Tibial nerve (tissue), 4 donors: ENCODE measurements at regions not wholly inside any gene's neighbourhood (a gene's known extent, or its start where the extent isn't known, plus 50 kb on each side); places are given as distances from the start of the nearest gene placed in this dataset.

Source experiments
- DNase-seq, 2 donors: peaks; one replicate each; pipeline ENCODE4 v3.0.0-alpha.2; 2019; ENCODE audit warnings: low spot score in 2 of 2
- H3K27ac ChIP-seq, 4 donors: fragments of 200-600 bp; sonication (generic) in 3 of 4; one replicate each; pipeline ENCODE4 v1.5.1; 2017 to 2019; ENCODE audit warnings: mild to moderate bottlenecking in 1 of 4
- H3K27me3 ChIP-seq, 2 donors: fragments of 200-600 bp; sonication (generic) in 1 of 2; one replicate each; pipeline versions ENCODE4 v1.5.1 to v1.6.0; 2017 to 2019
- H3K36me3 ChIP-seq, 3 donors: fragments of 200-600 bp; sonication (generic); one replicate each; pipeline ENCODE4 v1.5.1; 2018 to 2019
- H3K4me1 ChIP-seq, 4 donors: fragments of 200-600 bp; sonication (generic) in 3 of 4; one replicate each; pipeline ENCODE4 v1.5.1; 2017 to 2019
- H3K4me3 ChIP-seq, 4 donors: fragments of 200-600 bp; sonication (generic) in 3 of 4; one replicate each; pipeline ENCODE4 v1.5.1; 2017 to 2019; ENCODE audit warnings: mild to moderate bottlenecking in 1 of 4, moderate library complexity in 1 of 4
- H3K9me3 ChIP-seq, 4 donors: fragments of 200-600 bp; sonication (generic) in 3 of 4; one replicate each; pipeline ENCODE4 v1.5.1; 2017 to 2019
- CTCF ChIP-seq, 5 experiments: fragments of 200-600 bp in 3 of 5; fragments of 450-650 bp in 2 of 5; sonication (generic) in 3 of 5; IDR thresholded peaks; one replicate each; pipeline ENCODE4 v1.5.1; 2016 to 2019; ENCODE audit warnings: antibody characterized with exemption in 5 of 5, mild to moderate bottlenecking in 3 of 5, moderate library complexity in 2 of 5
- EP300 ChIP-seq, 2 donors: sonication (generic); formaldehyde crosslinking; IDR thresholded peaks; one replicate each; pipeline ENCODE4 v1.6.1; 2017; ENCODE audit warnings: antibody characterized with exemption in 2 of 2, mild to moderate bottlenecking in 1 of 2
- POLR2A ChIP-seq, 2 donors: fragments of 450-650 bp; IDR thresholded peaks; one replicate each; pipeline ENCODE4 v1.6.1; 2017; ENCODE audit warnings: antibody characterized with exemption in 2 of 2, mild to moderate bottlenecking in 2 of 2, moderate library complexity in 2 of 2
- WGBS, 2 donors: methylation state at CpG; one replicate each; pipeline ENCODE4 v1.1.5; 2018; 5-methylcytosine and 5-hydroxymethylcytosine counted together

DNA sequence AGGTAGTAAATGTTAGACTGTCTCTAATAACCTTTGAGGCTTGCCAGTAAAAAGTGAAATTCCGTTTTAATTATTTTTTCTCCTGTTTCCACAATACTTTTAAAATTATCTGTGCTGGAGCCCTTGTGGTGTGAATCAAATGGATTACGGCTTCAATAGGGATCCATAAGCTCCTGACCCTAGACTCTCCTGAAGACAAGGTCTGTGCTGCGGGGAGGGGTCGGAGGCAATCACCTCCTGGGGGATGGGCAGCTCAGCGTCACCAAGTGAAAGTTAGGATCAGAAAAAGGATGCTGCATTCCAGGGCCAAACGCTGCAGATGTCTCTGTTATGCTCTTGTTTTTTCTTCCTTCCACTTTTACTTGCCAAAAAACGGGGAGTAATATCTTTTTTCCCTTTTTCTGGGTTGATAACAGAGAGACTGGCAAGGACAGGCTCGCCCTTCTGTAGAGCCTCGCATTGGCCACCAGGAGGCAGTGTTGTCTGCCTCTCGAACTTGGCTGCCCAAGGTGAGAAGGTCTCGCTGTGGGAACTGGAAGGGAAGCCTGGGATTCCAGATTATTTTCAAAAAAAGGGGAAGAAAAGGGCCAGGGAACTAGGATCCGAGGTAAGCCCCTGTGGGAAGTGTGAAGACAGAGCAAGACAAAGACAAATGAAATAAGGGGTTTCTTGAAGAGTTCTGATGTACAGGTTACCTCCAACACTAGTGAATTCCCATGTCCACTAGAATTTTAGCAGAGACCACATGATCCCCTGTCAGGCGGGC, 621.9 kb downstream of the ACTR3B start:
- 15 to 18% methylated on average over 13 of the region's 13 CpGs for WGBS, 2 donors
- Histone ChIP-seq H3K9me3 (no peaks in the 10 kb centered on the region), H3K4me3 (no peak overlapping the region), H3K27ac (no peak overlapping the region), H3K4me1 (peaks cover 0 to 8% (median 0%) of the 10 kb centered on the region in 4 donors), H3K27me3 (no peaks in the 10 kb centered on the region), H3K36me3 (no peaks in the 10 kb centered on the region)
- DNase-seq = peak in 1 of 2 donors; percentile 19
- TF ChIP-seq EP300 (IDR thresholded peaks at IDR 0.05) (no peak), CTCF (IDR thresholded peaks at IDR 0.05) (peak; percentile 25 to 63 (median 40)), POLR2A (IDR thresholded peaks at IDR 0.05) (no peak)

GRCh38 chr7:153382641-153383101, 623.1 kb downstream of the ACTR3B start:
- no peak overlapping the region for H3K27ac ChIP-seq
- peak in 1 of 2 donors; percentile 42 for DNase-seq
- no peaks in the 10 kb centered on the region for H3K27me3 ChIP-seq
- 79 to 80% methylated on average over 8 of the region's 8 CpGs for WGBS, 2 donors
- TF ChIP-seq EP300 (IDR thresholded peaks at IDR 0.05) = peak in 1 of 2 donors; percentile 48
- no peak for TF ChIP-seq POLR2A (IDR thresholded peaks at IDR 0.05)
- TF ChIP-seq CTCF (IDR thresholded peaks at IDR 0.05) = no peak
- H3K4me1 ChIP-seq = peaks cover 0 to 8% (median 0%) of the 10 kb centered on the region in 4 donors
- no peaks in the 10 kb centered on the region for H3K36me3 ChIP-seq
- H3K9me3 ChIP-seq = no peaks in the 10 kb centered on the region
- H3K4me3 ChIP-seq = no peak overlapping the region

GRCh38 chr7:153383781-153384180, 624.2 kb downstream of the ACTR3B start:
- no peaks in the 10 kb centered on the region for H3K27me3 ChIP-seq
- no peaks in the 10 kb centered on the region for H3K36me3 ChIP-seq
- DNase-seq = no peak
- WGBS, 2 donors = 56 to 58% methylated on average over 1 of the region's 1 CpG
- H3K4me3 ChIP-seq = no peak overlapping the region
- TF ChIP-seq CTCF (IDR thresholded peaks at IDR 0.05) = no peak
- no peak for TF ChIP-seq EP300 (IDR thresholded peaks at IDR 0.05)
- TF ChIP-seq POLR2A (IDR thresholded peaks at IDR 0.05) = no peak
- peaks cover 0 to 8% (median 0%) of the 10 kb centered on the region in 4 donors for H3K4me1 ChIP-seq
- no peak overlapping the region for H3K27ac ChIP-seq
- no peaks in the 10 kb centered on the region for H3K9me3 ChIP-seq

DNA sequence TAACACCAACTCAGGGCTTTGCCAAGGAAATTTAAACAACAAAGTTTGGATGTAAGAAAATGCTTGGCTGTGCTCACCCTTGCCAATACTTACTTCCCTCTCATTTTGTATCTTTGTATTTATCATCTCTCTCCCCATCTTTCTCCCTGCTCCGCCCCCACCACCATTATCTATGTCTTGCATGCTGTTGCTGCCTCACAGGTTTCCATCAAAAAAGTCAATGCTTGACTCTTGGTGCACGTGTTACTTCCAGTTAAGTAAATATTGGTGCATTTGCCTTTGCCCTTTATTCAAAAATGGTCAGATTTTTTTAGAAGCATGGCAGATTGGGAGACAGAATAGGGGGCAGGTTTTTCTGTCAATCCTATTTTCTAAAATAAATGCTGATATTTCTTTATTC, 626.0 kb downstream of the ACTR3B start:
- TF ChIP-seq EP300 (IDR thresholded peaks at IDR 0.05) (no peak), POLR2A (IDR thresholded peaks at IDR 0.05) (no peak), CTCF (IDR thresholded peaks at IDR 0.05) (no peak)
- no peaks in the 10 kb centered on the region for H3K27me3 ChIP-seq
- no peak overlapping the region for H3K4me3 ChIP-seq
- peaks cover 0 to 10% (median 0%) of the 10 kb centered on the region in 4 donors for H3K9me3 ChIP-seq
- WGBS, 2 donors = 40 to 70% methylated on average over 2 of the region's 2 CpGs
- H3K36me3 ChIP-seq = no peaks in the 10 kb centered on the region
- DNase-seq = no peak
- no peak overlapping the region for H3K27ac ChIP-seq
- peaks cover 0 to 8% (median 0%) of the 10 kb centered on the region in 4 donors for H3K4me1 ChIP-seq

- H3K27ac ChIP-seq = no peak overlapping the region
- H3K36me3 ChIP-seq = no peaks in the 10 kb centered on the region
- TF ChIP-seq POLR2A (IDR thresholded peaks at IDR 0.05) (no peak), CTCF (IDR thresholded peaks at IDR 0.05) (no peak), EP300 (IDR thresholded peaks at IDR 0.05) (no peak)
- H3K9me3 ChIP-seq = peaks cover 0 to 19% (median 0%) of the 10 kb centered on the region in 4 donors
- WGBS, 2 donors = 68 to 77% methylated on average over 10 of the region's 10 CpGs
- no peaks in the 10 kb centered on the region for H3K27me3 ChIP-seq
- peaks cover 0 to 4% (median 0%) of the 10 kb centered on the region in 4 donors for H3K4me1 ChIP-seq
- H3K4me3 ChIP-seq = no peak overlapping the region
- DNase-seq = no peak
These were observed 627.0 kb downstream of the ACTR3B start for GRCh38 chr7:153386556-153386955.
